Stomach (tissue), 4 donors: ENCODE measurements at regions not wholly inside any gene's neighbourhood (a gene's known extent, or its start where the extent isn't known, plus 50 kb on each side); places are given as distances from the start of the nearest gene placed in this dataset.

ENCODE experiments used
- POLR2AphosphoS5 ChIP-seq, 3 donors: sonication (generic); formaldehyde crosslinking; IDR thresholded peaks; one replicate each; pipeline ENCODE4 v1.6.1; 2016; ENCODE audit warnings: antibody characterized with exemption in 3 of 3
- TF ChIP-seq, protein P1 (sequence below), 7 experiments: fragments of 450-650 bp in 4 of 7; fragments of 200-600 bp in 3 of 7; sonication (generic) in 3 of 7; IDR thresholded peaks; one replicate each; pipeline ENCODE4 v1.5.1; 2016 to 2019; ENCODE audit warnings: antibody characterized with exemption in 7 of 7, control low read depth in 2 of 7, mild to moderate bottlenecking in 1 of 7

DNA sequence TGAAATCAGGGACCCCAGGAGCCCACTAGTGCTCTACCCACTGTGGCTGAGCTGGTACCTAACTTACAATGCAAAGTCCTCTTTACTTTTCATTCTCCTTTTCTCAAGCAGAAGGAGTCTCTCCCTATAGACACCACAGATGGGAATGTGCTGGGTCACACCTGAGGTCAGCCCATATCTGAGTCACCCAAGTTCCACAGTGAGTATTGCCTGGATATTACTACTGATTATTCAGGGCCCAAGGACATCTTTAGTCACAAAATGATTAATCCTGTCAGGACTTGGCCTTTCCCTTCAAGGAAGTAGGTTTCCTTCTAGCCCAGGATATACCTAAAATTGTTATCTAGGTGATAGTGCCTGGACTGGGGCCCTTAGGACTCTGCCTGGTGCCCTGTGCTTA, 1305.2 kb downstream of the SI start:
- no peak for TF ChIP-seq POLR2AphosphoS5 (IDR thresholded peaks at IDR 0.05)
- TF ChIP-seq, protein P1, sequence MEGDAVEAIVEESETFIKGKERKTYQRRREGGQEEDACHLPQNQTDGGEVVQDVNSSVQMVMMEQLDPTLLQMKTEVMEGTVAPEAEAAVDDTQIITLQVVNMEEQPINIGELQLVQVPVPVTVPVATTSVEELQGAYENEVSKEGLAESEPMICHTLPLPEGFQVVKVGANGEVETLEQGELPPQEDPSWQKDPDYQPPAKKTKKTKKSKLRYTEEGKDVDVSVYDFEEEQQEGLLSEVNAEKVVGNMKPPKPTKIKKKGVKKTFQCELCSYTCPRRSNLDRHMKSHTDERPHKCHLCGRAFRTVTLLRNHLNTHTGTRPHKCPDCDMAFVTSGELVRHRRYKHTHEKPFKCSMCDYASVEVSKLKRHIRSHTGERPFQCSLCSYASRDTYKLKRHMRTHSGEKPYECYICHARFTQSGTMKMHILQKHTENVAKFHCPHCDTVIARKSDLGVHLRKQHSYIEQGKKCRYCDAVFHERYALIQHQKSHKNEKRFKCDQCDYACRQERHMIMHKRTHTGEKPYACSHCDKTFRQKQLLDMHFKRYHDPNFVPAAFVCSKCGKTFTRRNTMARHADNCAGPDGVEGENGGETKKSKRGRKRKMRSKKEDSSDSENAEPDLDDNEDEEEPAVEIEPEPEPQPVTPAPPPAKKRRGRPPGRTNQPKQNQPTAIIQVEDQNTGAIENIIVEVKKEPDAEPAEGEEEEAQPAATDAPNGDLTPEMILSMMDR (IDR thresholded peaks at IDR 0.05), result no peak
